ENCODE measurements at regions not wholly inside any gene's neighbourhood (a gene's known extent, or its start where the extent isn't known, plus 50 kb on each side); places are given as distances from the start of the nearest gene placed in this dataset.
"Not testable (repeated sequence)": the region's sequence is repeated elsewhere in the genome, so short reads cannot be mapped to it uniquely, and the experiment has no call there.

- Histone ChIP-seq H3K27me3 (ENCODE audit: control insufficient read depth, insufficient read depth, low read length) (no peaks in the 10 kb centered on the region), H3K36me3 (ENCODE audit: control insufficient read depth, insufficient read depth, low read length) (no peaks in the 10 kb centered on the region), H3K4me3 (ENCODE audit: low read depth, low read length) (no peak overlapping the region), H3K27ac (ENCODE audit: low read depth, low read length) (no peak overlapping the region), H3K9me3 (ENCODE audit: control insufficient read depth, insufficient read depth, low read length) (no peaks in the 10 kb centered on the region), H3K4me1 (ENCODE audit: control insufficient read depth, insufficient read depth, low read length) (no peaks in the 10 kb centered on the region)
- no CpG with 5 or more reads among the region's 2 CpGs for WGBS (ENCODE audit: insufficient coverage)
- DNase-seq (ENCODE audit: low read depth in 4 of 6, low spot score in 6 of 6) = no peak
These were observed 447.8 kb upstream of the BCHE start for GRCh38 chr3:166285001-166285400.

GRCh38 chr3:166283840-166284239, 446.6 kb upstream of the BCHE start:
- 40% methylated on average over 2 of the region's 5 CpGs for WGBS (ENCODE audit: insufficient coverage)
- Histone ChIP-seq H3K27ac (ENCODE audit: low read depth, low read length) (no peak overlapping the region), H3K36me3 (ENCODE audit: control insufficient read depth, insufficient read depth, low read length) (no peaks in the 10 kb centered on the region), H3K4me1 (ENCODE audit: control insufficient read depth, insufficient read depth, low read length) (no peaks in the 10 kb centered on the region), H3K9me3 (ENCODE audit: control insufficient read depth, insufficient read depth, low read length) (no peaks in the 10 kb centered on the region), H3K4me3 (ENCODE audit: low read depth, low read length) (no peak overlapping the region), H3K27me3 (ENCODE audit: control insufficient read depth, insufficient read depth, low read length) (no peaks in the 10 kb centered on the region)
- DNase-seq (ENCODE audit: low read depth in 4 of 6, low spot score in 6 of 6) = peak in 4 of 6 donors; percentile 18 to 72 (median 44)

DNA sequence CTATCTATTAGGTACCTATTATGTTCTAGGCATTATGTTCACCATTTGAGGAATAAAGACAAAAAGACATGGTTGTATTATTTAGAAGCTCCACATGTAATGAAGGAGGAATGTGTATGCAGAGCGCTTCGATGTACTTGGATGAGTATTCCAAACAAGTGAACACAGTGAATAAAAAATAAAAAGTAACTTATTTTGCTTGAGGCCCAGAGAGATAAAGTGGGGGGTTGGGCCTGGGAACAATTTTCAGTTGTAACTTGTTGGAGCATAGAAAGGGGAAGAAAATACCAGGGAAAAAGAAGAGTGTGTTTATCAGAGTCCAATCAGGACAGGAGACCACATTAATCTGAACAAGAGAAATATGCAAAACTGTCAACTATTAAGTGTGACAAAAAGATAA, 445.7 kb upstream of the BCHE start:
- H3K9me3 ChIP-seq (ENCODE audit: control insufficient read depth, insufficient read depth, low read length) = no peaks in the 10 kb centered on the region
- H3K27me3 ChIP-seq (ENCODE audit: control insufficient read depth, insufficient read depth, low read length) = no peaks in the 10 kb centered on the region
- no peak overlapping the region for H3K27ac ChIP-seq (ENCODE audit: low read depth, low read length)
- H3K4me3 ChIP-seq (ENCODE audit: low read depth, low read length) = no peak overlapping the region
- WGBS (ENCODE audit: insufficient coverage) = no CpG with 5 or more reads among the region's 2 CpGs
- no peak for DNase-seq (ENCODE audit: low read depth in 4 of 6, low spot score in 6 of 6)
- no peaks in the 10 kb centered on the region for H3K36me3 ChIP-seq (ENCODE audit: control insufficient read depth, insufficient read depth, low read length)
- H3K4me1 ChIP-seq (ENCODE audit: control insufficient read depth, insufficient read depth, low read length) = no peaks in the 10 kb centered on the region

- no peaks in the 10 kb centered on the region for H3K4me1 ChIP-seq (ENCODE audit: control insufficient read depth, insufficient read depth, low read length)
- H3K27me3 ChIP-seq (ENCODE audit: control insufficient read depth, insufficient read depth, low read length) = no peaks in the 10 kb centered on the region
- H3K36me3 ChIP-seq (ENCODE audit: control insufficient read depth, insufficient read depth, low read length) = no peaks in the 10 kb centered on the region
- no peak overlapping the region for H3K4me3 ChIP-seq (ENCODE audit: low read depth, low read length)
- H3K27ac ChIP-seq (ENCODE audit: low read depth, low read length) = no peak overlapping the region
- WGBS (ENCODE audit: insufficient coverage) = 80% methylated on average over 1 of the region's 2 CpGs
- DNase-seq (ENCODE audit: low read depth in 4 of 6, low spot score in 6 of 6) = no peak
- no peaks in the 10 kb centered on the region for H3K9me3 ChIP-seq (ENCODE audit: control insufficient read depth, insufficient read depth, low read length)
These were observed 442.4 kb upstream of the BCHE start for GRCh38 chr3:166279636-166280035.

GRCh38 chr3:166275024-166275390, 437.8 kb upstream of the BCHE start:
- Histone ChIP-seq H3K27me3 (ENCODE audit: control insufficient read depth, insufficient read depth, low read length) (no peaks in the 10 kb centered on the region), H3K4me3 (ENCODE audit: low read depth, low read length) (no peak overlapping the region), H3K4me1 (ENCODE audit: control insufficient read depth, insufficient read depth, low read length) (no peaks in the 10 kb centered on the region), H3K27ac (ENCODE audit: low read depth, low read length) (no peak overlapping the region), H3K9me3 (ENCODE audit: control insufficient read depth, insufficient read depth, low read length) (no peaks in the 10 kb centered on the region), H3K36me3 (ENCODE audit: control insufficient read depth, insufficient read depth, low read length) (no peaks in the 10 kb centered on the region)
- no peak for DNase-seq (ENCODE audit: low read depth in 4 of 6, low spot score in 6 of 6)
- WGBS (ENCODE audit: insufficient coverage) = no CpG with 5 or more reads among the region's 1 CpG

DNA sequence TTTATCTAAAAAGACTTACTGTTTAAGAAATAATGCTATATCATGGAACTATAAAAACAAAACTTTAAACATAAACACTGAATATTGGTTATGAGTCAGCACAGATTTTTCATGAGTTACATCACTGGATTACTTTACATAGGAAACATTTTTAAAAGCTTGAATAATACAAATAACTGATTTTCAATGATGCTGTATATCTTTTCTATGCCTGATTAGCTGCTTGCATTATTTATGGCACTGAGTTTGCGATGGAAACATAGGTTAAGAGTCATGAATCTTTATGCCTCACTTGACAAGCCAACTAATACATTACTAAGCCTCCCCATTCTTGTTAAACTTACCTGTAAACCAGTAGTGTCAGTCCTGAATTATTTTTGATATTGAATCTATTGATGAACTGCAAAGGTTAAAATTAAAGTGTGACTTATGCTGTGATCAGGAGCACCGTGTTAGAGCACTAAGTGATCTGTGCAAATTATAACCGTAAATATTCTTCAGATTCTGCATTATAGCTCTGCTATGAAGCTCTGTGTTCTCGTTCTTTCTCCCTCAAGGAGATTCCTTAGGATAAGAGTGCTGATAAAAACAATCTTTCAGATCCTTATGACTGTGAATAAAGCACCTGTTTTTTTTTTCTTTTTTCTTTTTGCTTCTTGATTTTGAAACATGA, 437.3 kb upstream of the BCHE start:
- H3K27ac ChIP-seq (ENCODE audit: low read depth, low read length) = no peak overlapping the region
- WGBS (ENCODE audit: insufficient coverage) = no CpG with 5 or more reads among the region's 4 CpGs
- H3K36me3 ChIP-seq (ENCODE audit: control insufficient read depth, insufficient read depth, low read length) = no peaks in the 10 kb centered on the region
- no peaks in the 10 kb centered on the region for H3K27me3 ChIP-seq (ENCODE audit: control insufficient read depth, insufficient read depth, low read length)
- peak in 1 of 6 donors; percentile 10 for DNase-seq (ENCODE audit: low read depth in 4 of 6, low spot score in 6 of 6)
- H3K4me3 ChIP-seq (ENCODE audit: low read depth, low read length) = no peak overlapping the region
- no peaks in the 10 kb centered on the region for H3K9me3 ChIP-seq (ENCODE audit: control insufficient read depth, insufficient read depth, low read length)
- no peaks in the 10 kb centered on the region for H3K4me1 ChIP-seq (ENCODE audit: control insufficient read depth, insufficient read depth, low read length)

GRCh38 chr3:166270429-166270828, 433.2 kb upstream of the BCHE start:
- Histone ChIP-seq H3K36me3 (ENCODE audit: control insufficient read depth, insufficient read depth, low read length) (no peaks in the 10 kb centered on the region), H3K9me3 (ENCODE audit: control insufficient read depth, insufficient read depth, low read length) (no peaks in the 10 kb centered on the region), H3K4me3 (ENCODE audit: low read depth, low read length) (no peak overlapping the region), H3K27me3 (ENCODE audit: control insufficient read depth, insufficient read depth, low read length) (no peaks in the 10 kb centered on the region), H3K4me1 (ENCODE audit: control insufficient read depth, insufficient read depth, low read length) (no peaks in the 10 kb centered on the region), H3K27ac (ENCODE audit: low read depth, low read length) (no peak overlapping the region)
- DNase-seq (ENCODE audit: low read depth in 4 of 6, low spot score in 6 of 6) = no peak
- WGBS (ENCODE audit: insufficient coverage) = no CpG with 5 or more reads among the region's 1 CpG

- 83% methylated on average over 1 of the region's 4 CpGs for WGBS (ENCODE audit: insufficient coverage)
- Histone ChIP-seq H3K36me3 (ENCODE audit: control insufficient read depth, insufficient read depth, low read length) (no peaks in the 10 kb centered on the region), H3K4me1 (ENCODE audit: control insufficient read depth, insufficient read depth, low read length) (no peaks in the 10 kb centered on the region), H3K9me3 (ENCODE audit: control insufficient read depth, insufficient read depth, low read length) (no peaks in the 10 kb centered on the region), H3K27ac (ENCODE audit: low read depth, low read length) (no peak overlapping the region), H3K27me3 (ENCODE audit: control insufficient read depth, insufficient read depth, low read length) (no peaks in the 10 kb centered on the region), H3K4me3 (ENCODE audit: low read depth, low read length) (no peak overlapping the region)
- DNase-seq (ENCODE audit: low read depth in 4 of 6, low spot score in 6 of 6) = no peak
These were observed 427.9 kb upstream of the BCHE start for GRCh38 chr3:166265153-166265552.

GRCh38 chr3:166263460-166263859, 426.2 kb upstream of the BCHE start:
- Histone ChIP-seq H3K4me1 (ENCODE audit: control insufficient read depth, insufficient read depth, low read length) (no peaks in the 10 kb centered on the region), H3K27me3 (ENCODE audit: control insufficient read depth, insufficient read depth, low read length) (no peaks in the 10 kb centered on the region), H3K4me3 (ENCODE audit: low read depth, low read length) (no peak overlapping the region), H3K27ac (ENCODE audit: low read depth, low read length) (no peak overlapping the region), H3K36me3 (ENCODE audit: control insufficient read depth, insufficient read depth, low read length) (no peaks in the 10 kb centered on the region), H3K9me3 (ENCODE audit: control insufficient read depth, insufficient read depth, low read length) (no peaks in the 10 kb centered on the region)
- DNase-seq (ENCODE audit: low read depth in 4 of 6, low spot score in 6 of 6) = peak in 1 of 6 donors; percentile 18
- WGBS (ENCODE audit: insufficient coverage) = no CpG with 5 or more reads among the region's 2 CpGs

GRCh38 chr3:166258293-166258850, 421.1 kb upstream of the BCHE start:
- H3K4me3 ChIP-seq (ENCODE audit: low read depth, low read length); H3K27me3 ChIP-seq (ENCODE audit: control insufficient read depth, insufficient read depth, low read length); DNase-seq (ENCODE audit: low read depth in 4 of 6, low spot score in 6 of 6); H3K36me3 ChIP-seq (ENCODE audit: control insufficient read depth, insufficient read depth, low read length); H3K27ac ChIP-seq (ENCODE audit: low read depth, low read length); H3K9me3 ChIP-seq (ENCODE audit: control insufficient read depth, insufficient read depth, low read length); H3K4me1 ChIP-seq (ENCODE audit: control insufficient read depth, insufficient read depth, low read length): not testable (repeated sequence)
- WGBS (ENCODE audit: insufficient coverage) = 84% methylated on average over 22 of the region's 41 CpGs
